ENCODE measurements at regions not wholly inside any gene's neighbourhood (a gene's known extent, or its start where the extent isn't known, plus 50 kb on each side); places are given as distances from the start of the nearest gene placed in this dataset.
A peak's percentile ranks its signal among the peaks of the same experiment; 100 is the strongest.

DNA sequence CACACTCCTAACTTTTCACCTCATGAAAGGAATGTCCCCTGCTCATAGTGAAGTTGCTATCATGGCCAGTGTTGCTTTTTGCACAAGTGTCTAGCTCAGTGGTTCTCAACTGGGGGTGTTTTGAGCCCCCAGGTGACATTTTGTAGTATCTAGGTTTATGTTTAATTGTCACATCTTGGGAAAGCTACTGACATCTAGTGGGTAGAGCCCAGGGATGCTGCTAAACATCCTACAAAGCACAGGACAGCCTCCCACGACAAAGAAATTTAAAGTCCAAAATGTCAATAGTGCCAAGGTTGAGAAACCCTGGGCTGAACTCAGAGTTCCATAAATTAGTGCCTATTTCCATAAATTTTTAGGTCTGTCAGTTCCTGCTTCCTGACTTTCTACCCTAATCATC, 70.7 kb upstream of the HCCS start:
- no peak overlapping the region for H3K4ac ChIP-seq (ENCODE audit: low read depth, low read length)
- no peak overlapping the region for H3K14ac ChIP-seq (replicated peaks; ENCODE audit: low read depth, low read length)
- CTCF ChIA-PET: no interaction called here
- no peaks in the 10 kb centered on the region for H3K36me3 ChIP-seq (ENCODE audit: control insufficient read depth, insufficient read depth, low read length)
- H2BK5ac ChIP-seq (ENCODE audit: low read depth, low read length, poor library complexity, severe bottlenecking): no peak overlapping the region
- H3K27ac ChIP-seq (ENCODE audit: insufficient read depth, low read length): no peak overlapping the region
- H3K4me1 ChIP-seq (ENCODE audit: control insufficient read depth, insufficient read depth, low read length): no peaks in the 10 kb centered on the region
- H2AFZ ChIP-seq (replicated peaks; ENCODE audit: low read length, poor library complexity): no peak overlapping the region
- BruUV-seq (replicated peaks): no TSS peak
- intact Hi-C loops (cut with micrococcal nuclease): no loop called here
- no peak overlapping the region for H3K56ac ChIP-seq (ENCODE audit: extremely low read depth, insufficient read depth, low read length)
- H2AK5ac ChIP-seq (ENCODE audit: low read depth, low read length): no peak overlapping the region
- TF ChIP-seq CHD1 (IDR thresholded peaks at IDR 0.05; ENCODE audit: low read depth, low read length) (no peak), RFX5 (IDR thresholded peaks at IDR 0.05; ENCODE audit: low read depth, low read length) (no peak), RAD21 (IDR thresholded peaks at IDR 0.05; ENCODE audit: low read length) (0 out of 2 replicates have a peak, but pooled peaks have one; percentile 12), FOS (IDR thresholded peaks at IDR 0.05; ENCODE audit: low read depth, low read length) (no peak), MXI1 (IDR thresholded peaks at IDR 0.05; ENCODE audit: borderline replicate concordance, low read depth, low read length) (no peak), MAZ (IDR thresholded peaks at IDR 0.05; ENCODE audit: borderline replicate concordance, low read depth, low read length) (no peak)
- TF ChIP-seq, protein P1, sequence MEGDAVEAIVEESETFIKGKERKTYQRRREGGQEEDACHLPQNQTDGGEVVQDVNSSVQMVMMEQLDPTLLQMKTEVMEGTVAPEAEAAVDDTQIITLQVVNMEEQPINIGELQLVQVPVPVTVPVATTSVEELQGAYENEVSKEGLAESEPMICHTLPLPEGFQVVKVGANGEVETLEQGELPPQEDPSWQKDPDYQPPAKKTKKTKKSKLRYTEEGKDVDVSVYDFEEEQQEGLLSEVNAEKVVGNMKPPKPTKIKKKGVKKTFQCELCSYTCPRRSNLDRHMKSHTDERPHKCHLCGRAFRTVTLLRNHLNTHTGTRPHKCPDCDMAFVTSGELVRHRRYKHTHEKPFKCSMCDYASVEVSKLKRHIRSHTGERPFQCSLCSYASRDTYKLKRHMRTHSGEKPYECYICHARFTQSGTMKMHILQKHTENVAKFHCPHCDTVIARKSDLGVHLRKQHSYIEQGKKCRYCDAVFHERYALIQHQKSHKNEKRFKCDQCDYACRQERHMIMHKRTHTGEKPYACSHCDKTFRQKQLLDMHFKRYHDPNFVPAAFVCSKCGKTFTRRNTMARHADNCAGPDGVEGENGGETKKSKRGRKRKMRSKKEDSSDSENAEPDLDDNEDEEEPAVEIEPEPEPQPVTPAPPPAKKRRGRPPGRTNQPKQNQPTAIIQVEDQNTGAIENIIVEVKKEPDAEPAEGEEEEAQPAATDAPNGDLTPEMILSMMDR (conservative IDR thresholded peaks at IDR 0.05; ENCODE audit: low read depth, low read length): no peak
- 0 out of 2 replicates have a peak, but pooled peaks cover 2% of the 10 kb centered on the region for H3K9me3 ChIP-seq (ENCODE audit: control insufficient read depth, insufficient read depth, low read length)
- no peak overlapping the region for H2BK120ac ChIP-seq (ENCODE audit: low read depth, low read length)
- H3K4me2 ChIP-seq (ENCODE audit: low read depth, low read length): no peak overlapping the region
- H4K91ac ChIP-seq (ENCODE audit: insufficient read depth, low read depth, low read length): no peak overlapping the region
- no peak overlapping the region for H2AK9ac ChIP-seq (replicated peaks; ENCODE audit: low read depth, low read length, poor library complexity)
- no peaks in the 10 kb centered on the region for H3K79me1 ChIP-seq (ENCODE audit: low read depth in 1 of 2, low read length in 2 of 2)
- no peak overlapping the region for H2BK20ac ChIP-seq (ENCODE audit: low read depth, low read length)
- dilution Hi-C loops (cut with HindIII; ENCODE audit: low sequenced_read_pairs, unreplicated experiment): no loop called here
- no peak overlapping the region for H2BK15ac ChIP-seq (ENCODE audit: low read depth, low read length)
- H3K27me3 ChIP-seq (ENCODE audit: control insufficient read depth, insufficient read depth, low read length): no peaks in the 10 kb centered on the region
- no peak overlapping the region for H3K4me3 ChIP-seq (ENCODE audit: insufficient read depth, low read depth, low read length)
- no peak overlapping the region for H3K9ac ChIP-seq (ENCODE audit: low read depth, low read length)
- POLR2A ChIA-PET (ENCODE audit: unreplicated experiment): no interaction called here
- H4K8ac ChIP-seq (ENCODE audit: low read depth in 2 of 2, low read length in 2 of 2): no peak overlapping the region
- in situ Hi-C loops (cut with MboI; ENCODE audit: low sequenced_read_pairs): no loop called here
- DNase-seq (no peak), ATAC-seq (ENCODE audit: low read depth) (no peak)
- H3K23ac ChIP-seq (ENCODE audit: low read depth, low read length): no peak overlapping the region
- H3K9me1 ChIP-seq (ENCODE audit: insufficient read depth, low read length): no peaks in the 10 kb centered on the region
- no CpG with 5 or more reads among the region's 1 CpG for WGBS, 2 experiments (ENCODE audit: extremely low coverage in 2 of 2, insufficient read length in 1 of 2)
- H4K20me1 ChIP-seq (ENCODE audit: insufficient read depth, low read length): no peaks in the 10 kb centered on the region
- H3K18ac ChIP-seq (ENCODE audit: low read depth, low read length): no peak overlapping the region
- no peak overlapping the region for H4K5ac ChIP-seq (ENCODE audit: low read depth, low read length)
